Upper lobe of right lung (tissue), 1 donor: ENCODE measurements at regions not wholly inside any gene's neighbourhood (a gene's known extent, or its start where the extent isn't known, plus 50 kb on each side); places are given as distances from the start of the nearest gene placed in this dataset.
"Not testable (repeated sequence)": the region's sequence is repeated elsewhere in the genome, so short reads cannot be mapped to it uniquely, and the experiment has no call there.

Experiments
- ATAC-seq: fragments of 200-7000 bp; cut with Tn5 transposase; one replicate; pipeline ENCODE4 v1.9.1; 2020; ENCODE audit warnings: mild to moderate bottlenecking, moderate library complexity
- DNase-seq: peaks from one replicate; pipeline ENCODE4 v3.0.0-alpha.2; 2020
- H3K27ac ChIP-seq: fragments of 200-600 bp; one replicate; pipeline ENCODE4 v1.8.0; 2022
- H3K27me3 ChIP-seq: fragments of 200-600 bp; one replicate; pipeline ENCODE4 v1.8.0; 2022; ENCODE audit warnings: mild to moderate bottlenecking
- H3K36me3 ChIP-seq: fragments of 200-600 bp; one replicate; pipeline ENCODE4 v1.8.0; 2022
- H3K4me1 ChIP-seq: fragments of 200-600 bp; one replicate; pipeline ENCODE4 v1.8.0; 2022
- H3K4me3 ChIP-seq: fragments of 200-600 bp; one replicate; pipeline ENCODE4 v1.8.0; 2022; ENCODE audit warnings: mild to moderate bottlenecking
- H3K9me3 ChIP-seq: fragments of 200-600 bp; one replicate; pipeline ENCODE4 v1.8.0; 2022
- CTCF ChIP-seq: fragments of 200-600 bp; IDR thresholded peaks from one replicate; pipeline ENCODE4 v1.8.0; 2022; ENCODE audit warnings: antibody characterized with exemption
- intact Hi-C: fragments of 100-400 bp; cut with DNase I; formaldehyde crosslinking; loops from one replicate; pipeline ENCODE4 v1.11.0; 2022
- donor health status: DM: no; HTN: yes; CAD: no; lungs with severe emphysema.

- Histone ChIP-seq H3K4me1 (no peaks in the 10 kb centered on the region), H3K27me3 (peaks cover 6% of the 10 kb centered on the region), H3K27ac (no peak overlapping the region), H3K9me3 (no peaks in the 10 kb centered on the region), H3K4me3 (no peak overlapping the region), H3K36me3 (no peaks in the 10 kb centered on the region)
- intact Hi-C loops = no loop called here
- no peak for DNase-seq
- no peak for ATAC-seq
- no peak for TF ChIP-seq CTCF
Observed at GRCh38 chr20:1754749-1755148, 97.2 kb upstream of the SIRPG start.

- H3K9me3 ChIP-seq = no peaks in the 10 kb centered on the region
- no peak overlapping the region for H3K4me3 ChIP-seq
- no peak for DNase-seq
- TF ChIP-seq CTCF = no peak
- no peaks in the 10 kb centered on the region for H3K4me1 ChIP-seq
- no peaks in the 10 kb centered on the region for H3K36me3 ChIP-seq
- no peak overlapping the region for H3K27ac ChIP-seq
- H3K27me3 ChIP-seq = peaks cover 6% of the 10 kb centered on the region
- no peak for ATAC-seq
- intact Hi-C loops = no loop called here
Observed at GRCh38 chr20:1754306-1754705, 96.7 kb upstream of the SIRPG start.

- no peak for TF ChIP-seq CTCF
- no peaks in the 10 kb centered on the region for H3K4me1 ChIP-seq
- ATAC-seq (no peak), DNase-seq (no peak)
- no peak overlapping the region for H3K4me3 ChIP-seq
- no peaks in the 10 kb centered on the region for H3K9me3 ChIP-seq
- intact Hi-C loops = no loop called here
- H3K27ac ChIP-seq = no peak overlapping the region
- H3K36me3 ChIP-seq = no peaks in the 10 kb centered on the region
- peaks cover 6% of the 10 kb centered on the region for H3K27me3 ChIP-seq
Observed at GRCh38 chr20:1752045-1752444, 94.5 kb upstream of the SIRPG start.

- H3K4me1 ChIP-seq = no peaks in the 10 kb centered on the region
- peaks cover 6% of the 10 kb centered on the region for H3K27me3 ChIP-seq
- TF ChIP-seq CTCF = no peak
- ATAC-seq = no peak
- no peak for DNase-seq
- no peak overlapping the region for H3K4me3 ChIP-seq
- intact Hi-C loops = no loop called here
- H3K27ac ChIP-seq = no peak overlapping the region
- H3K9me3 ChIP-seq = no peaks in the 10 kb centered on the region
- no peaks in the 10 kb centered on the region for H3K36me3 ChIP-seq
Observed at GRCh38 chr20:1748777-1749176, 91.2 kb upstream of the SIRPG start.

- Histone ChIP-seq H3K36me3 (no peaks in the 10 kb centered on the region), H3K4me1 (no peaks in the 10 kb centered on the region), H3K27me3 (peaks cover 4% of the 10 kb centered on the region), H3K4me3 (no peak overlapping the region), H3K27ac (no peak overlapping the region), H3K9me3 (no peaks in the 10 kb centered on the region)
- no peak for DNase-seq
- ATAC-seq = no peak
- TF ChIP-seq CTCF = no peak
- intact Hi-C loops = no loop called here
Observed at GRCh38 chr20:1747953-1748577, 90.5 kb upstream of the SIRPG start.

- H3K27me3 ChIP-seq, H3K27ac ChIP-seq, ATAC-seq, H3K4me1 ChIP-seq, intact Hi-C loops, H3K36me3 ChIP-seq, DNase-seq, H3K9me3 ChIP-seq, H3K4me3 ChIP-seq: not testable (repeated sequence)
Observed at GRCh38 chr20:1742049-1742434, 84.5 kb upstream of the SIRPG start.
